WTC11 (cell line): ENCODE measurements at regions not wholly inside any gene's neighbourhood (a gene's known extent, or its start where the extent isn't known, plus 50 kb on each side); places are given as distances from the start of the nearest gene placed in this dataset.

Source experiments
- ATAC-seq: fragments of 200-7000 bp; cut with Tn5 transposase; 2 replicates; pipeline ENCODE4 v1.10.0; 2021; ENCODE audit warnings: mild to moderate bottlenecking, moderate library complexity
- CTCF ChIA-PET: fragments of 300-600 bp; sonication (Branson Sonifier 250); formaldehyde crosslinking; loops from one replicate; lab custom pipeline; 2021; ENCODE audit warnings: antibody characterized with exemption; lab: Charles Lee
- POLR2A ChIA-PET: fragments of 350-600 bp; sonication (Branson Sonifier 250); formaldehyde crosslinking; loops from one replicate; lab custom pipeline; 2021; ENCODE audit warnings: antibody characterized with exemption; lab: Charles Lee
- DNase-seq: peaks from one replicate; pipeline ENCODE4 v3.0.0; 2021; ENCODE audit warnings: low spot score
- H3K27ac Mint-ChIP-seq: 2 replicates; pipeline ENCODE4 v1.8.0; 2021; ENCODE audit warnings: mixed read lengths
- H3K27me3 Mint-ChIP-seq: 2 replicates; pipeline ENCODE4 v1.8.0; 2021; ENCODE audit warnings: low read depth, mild to moderate bottlenecking, moderate library complexity, mixed read lengths
- H3K36me3 Mint-ChIP-seq: 2 replicates; pipeline ENCODE4 v1.8.0; 2021; ENCODE audit warnings: mixed read lengths
- H3K4me1 Mint-ChIP-seq: 2 replicates; pipeline ENCODE4 v1.8.0; 2022; ENCODE audit warnings: mixed read lengths
- H3K4me3 Mint-ChIP-seq: 2 replicates; pipeline ENCODE4 v1.8.0; 2021; ENCODE audit warnings: mild to moderate bottlenecking, moderate library complexity, mixed read lengths
- H3K9me3 Mint-ChIP-seq: 2 replicates; pipeline ENCODE4 v1.8.0; 2021; ENCODE audit warnings: mixed read lengths
- CREB1 ChIP-seq: sonication (generic); formaldehyde crosslinking; IDR thresholded peaks from 2 replicates; pipeline ENCODE4 v1.8.0; 2023; ENCODE audit warnings: mild to moderate bottlenecking, missing genetic modification reagents
- ELF4 ChIP-seq: sonication (generic); formaldehyde crosslinking; IDR thresholded peaks from 2 replicates; pipeline ENCODE4 v1.8.1; 2022; ENCODE audit warnings: low read depth, mild to moderate bottlenecking, moderate library complexity, missing genetic modification reagents
- EMX1 ChIP-seq: fragments of 250-450 bp; sonication (Bioruptor Pico); IDR thresholded peaks from 2 replicates; pipeline ENCODE4 v1.8.0; 2021; ENCODE audit warnings: mild to moderate bottlenecking
- ESRRA ChIP-seq: sonication (generic); formaldehyde crosslinking; IDR thresholded peaks from 2 replicates; pipeline ENCODE4 v1.8.1; 2022; ENCODE audit warnings: mild to moderate bottlenecking, missing genetic modification reagents, borderline replicate concordance
- FOXP1 ChIP-seq: sonication (generic); formaldehyde crosslinking; IDR thresholded peaks from 2 replicates; pipeline ENCODE4 v1.8.0; 2022; ENCODE audit warnings: missing genetic modification reagents, mild to moderate bottlenecking, moderate library complexity, borderline replicate concordance
- HMGA2 ChIP-seq: fragments of 250-450 bp; sonication (Bioruptor Pico); IDR thresholded peaks from 2 replicates; pipeline ENCODE4 v1.4.0; 2021; ENCODE audit warnings: mild to moderate bottlenecking, moderate library complexity
- NFATC4 ChIP-seq: fragments of 250-450 bp; sonication (Bioruptor Pico); IDR thresholded peaks from 2 replicates; pipeline ENCODE4 v1.9.0; 2021; ENCODE audit warnings: mild to moderate bottlenecking
- NFYB ChIP-seq: sonication (generic); formaldehyde crosslinking; conservative IDR thresholded peaks from 2 replicates; pipeline ENCODE4 v1.8.0; 2022; ENCODE audit warnings: low read depth, missing genetic modification reagents
- RORB ChIP-seq: fragments of 250-450 bp; sonication (Bioruptor Pico); IDR thresholded peaks from 2 replicates; pipeline ENCODE4 v1.9.0; 2021; ENCODE audit warnings: mild to moderate bottlenecking
- SOX15 ChIP-seq: fragments of 250-450 bp; sonication (Bioruptor Pico); IDR thresholded peaks from 2 replicates; pipeline ENCODE4 v1.9.0; 2021; ENCODE audit warnings: mild to moderate bottlenecking
- SP1 ChIP-seq: sonication (generic); formaldehyde crosslinking; conservative IDR thresholded peaks from 2 replicates; pipeline ENCODE4 v1.8.1; 2022; ENCODE audit warnings: missing genetic modification reagents
- TF ChIP-seq, protein P1 (sequence below): fragments of 250-450 bp; sonication (Bioruptor Pico); IDR thresholded peaks from 2 replicates; pipeline ENCODE4 v1.9.0; 2021; ENCODE audit warnings: mild to moderate bottlenecking
- TF ChIP-seq, protein P2 (sequence below): fragments of 250-450 bp; sonication (Bioruptor Pico); IDR thresholded peaks from 2 replicates; pipeline ENCODE4 v1.9.0; 2021; ENCODE audit warnings: mild to moderate bottlenecking, borderline replicate concordance
- TF ChIP-seq, protein P3 (sequence below): sonication (generic); formaldehyde crosslinking; IDR thresholded peaks from 2 replicates; pipeline ENCODE4 v1.8.1; 2023; ENCODE audit warnings: mild to moderate bottlenecking, missing genetic modification reagents
- TF ChIP-seq, protein P4 (sequence below): sonication (generic); formaldehyde crosslinking; IDR thresholded peaks from 2 replicates; pipeline ENCODE4 v1.8.1; 2023; ENCODE audit warnings: mild to moderate bottlenecking, moderate library complexity, missing genetic modification reagents
- TF ChIP-seq, protein P5 (sequence below): fragments of 250-450 bp; sonication (Bioruptor Pico); conservative IDR thresholded peaks from 2 replicates; pipeline ENCODE4 v1.9.0; 2021; ENCODE audit warnings: mild to moderate bottlenecking
- TF ChIP-seq, protein P6 (sequence below): sonication (generic); formaldehyde crosslinking; conservative IDR thresholded peaks from 2 replicates; pipeline ENCODE4 v1.8.1; 2022; ENCODE audit warnings: mild to moderate bottlenecking, missing genetic modification reagents
- TF ChIP-seq, protein P7 (sequence below): fragments of 250-450 bp; sonication (Bioruptor Pico); IDR thresholded peaks from 2 replicates; pipeline ENCODE4 v1.8.0; 2021; ENCODE audit warnings: mild to moderate bottlenecking

DNA sequence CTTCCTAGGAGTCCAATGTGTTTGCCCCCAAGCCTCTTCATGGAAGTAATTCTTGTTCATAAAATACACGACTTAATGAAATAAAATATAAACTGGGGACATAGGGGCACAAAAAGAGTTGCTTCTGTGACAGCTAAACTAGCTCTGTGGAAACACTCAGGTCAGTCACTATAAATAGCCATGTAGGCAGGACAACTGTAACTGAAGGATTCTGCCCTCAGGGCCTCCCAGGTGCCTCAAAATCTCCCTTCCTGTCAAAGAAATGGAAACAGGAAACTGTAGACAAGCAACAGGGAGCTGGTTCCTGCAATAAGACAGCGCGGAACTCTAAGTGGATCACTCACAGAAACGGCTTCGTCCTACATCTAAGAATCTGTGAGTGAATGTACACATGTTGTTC, 178.1 kb upstream of the ZFHX3 start (continued):
- TF ChIP-seq, protein P1, sequence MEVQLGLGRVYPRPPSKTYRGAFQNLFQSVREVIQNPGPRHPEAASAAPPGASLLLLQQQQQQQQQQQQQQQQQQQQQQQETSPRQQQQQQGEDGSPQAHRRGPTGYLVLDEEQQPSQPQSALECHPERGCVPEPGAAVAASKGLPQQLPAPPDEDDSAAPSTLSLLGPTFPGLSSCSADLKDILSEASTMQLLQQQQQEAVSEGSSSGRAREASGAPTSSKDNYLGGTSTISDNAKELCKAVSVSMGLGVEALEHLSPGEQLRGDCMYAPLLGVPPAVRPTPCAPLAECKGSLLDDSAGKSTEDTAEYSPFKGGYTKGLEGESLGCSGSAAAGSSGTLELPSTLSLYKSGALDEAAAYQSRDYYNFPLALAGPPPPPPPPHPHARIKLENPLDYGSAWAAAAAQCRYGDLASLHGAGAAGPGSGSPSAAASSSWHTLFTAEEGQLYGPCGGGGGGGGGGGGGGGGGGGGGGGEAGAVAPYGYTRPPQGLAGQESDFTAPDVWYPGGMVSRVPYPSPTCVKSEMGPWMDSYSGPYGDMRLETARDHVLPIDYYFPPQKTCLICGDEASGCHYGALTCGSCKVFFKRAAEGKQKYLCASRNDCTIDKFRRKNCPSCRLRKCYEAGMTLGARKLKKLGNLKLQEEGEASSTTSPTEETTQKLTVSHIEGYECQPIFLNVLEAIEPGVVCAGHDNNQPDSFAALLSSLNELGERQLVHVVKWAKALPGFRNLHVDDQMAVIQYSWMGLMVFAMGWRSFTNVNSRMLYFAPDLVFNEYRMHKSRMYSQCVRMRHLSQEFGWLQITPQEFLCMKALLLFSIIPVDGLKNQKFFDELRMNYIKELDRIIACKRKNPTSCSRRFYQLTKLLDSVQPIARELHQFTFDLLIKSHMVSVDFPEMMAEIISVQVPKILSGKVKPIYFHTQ (CRISPR knock-in tag) = no peak
- TF ChIP-seq ELF4 (CRISPR knock-in tag) (no peak), NFATC4 (CRISPR knock-in tag) (no peak), ESRRA (CRISPR knock-in tag) (no peak), SOX15 (no peak), EMX1 (CRISPR knock-in tag) (no peak), NFYB (no peak)
- TF ChIP-seq, protein P2, sequence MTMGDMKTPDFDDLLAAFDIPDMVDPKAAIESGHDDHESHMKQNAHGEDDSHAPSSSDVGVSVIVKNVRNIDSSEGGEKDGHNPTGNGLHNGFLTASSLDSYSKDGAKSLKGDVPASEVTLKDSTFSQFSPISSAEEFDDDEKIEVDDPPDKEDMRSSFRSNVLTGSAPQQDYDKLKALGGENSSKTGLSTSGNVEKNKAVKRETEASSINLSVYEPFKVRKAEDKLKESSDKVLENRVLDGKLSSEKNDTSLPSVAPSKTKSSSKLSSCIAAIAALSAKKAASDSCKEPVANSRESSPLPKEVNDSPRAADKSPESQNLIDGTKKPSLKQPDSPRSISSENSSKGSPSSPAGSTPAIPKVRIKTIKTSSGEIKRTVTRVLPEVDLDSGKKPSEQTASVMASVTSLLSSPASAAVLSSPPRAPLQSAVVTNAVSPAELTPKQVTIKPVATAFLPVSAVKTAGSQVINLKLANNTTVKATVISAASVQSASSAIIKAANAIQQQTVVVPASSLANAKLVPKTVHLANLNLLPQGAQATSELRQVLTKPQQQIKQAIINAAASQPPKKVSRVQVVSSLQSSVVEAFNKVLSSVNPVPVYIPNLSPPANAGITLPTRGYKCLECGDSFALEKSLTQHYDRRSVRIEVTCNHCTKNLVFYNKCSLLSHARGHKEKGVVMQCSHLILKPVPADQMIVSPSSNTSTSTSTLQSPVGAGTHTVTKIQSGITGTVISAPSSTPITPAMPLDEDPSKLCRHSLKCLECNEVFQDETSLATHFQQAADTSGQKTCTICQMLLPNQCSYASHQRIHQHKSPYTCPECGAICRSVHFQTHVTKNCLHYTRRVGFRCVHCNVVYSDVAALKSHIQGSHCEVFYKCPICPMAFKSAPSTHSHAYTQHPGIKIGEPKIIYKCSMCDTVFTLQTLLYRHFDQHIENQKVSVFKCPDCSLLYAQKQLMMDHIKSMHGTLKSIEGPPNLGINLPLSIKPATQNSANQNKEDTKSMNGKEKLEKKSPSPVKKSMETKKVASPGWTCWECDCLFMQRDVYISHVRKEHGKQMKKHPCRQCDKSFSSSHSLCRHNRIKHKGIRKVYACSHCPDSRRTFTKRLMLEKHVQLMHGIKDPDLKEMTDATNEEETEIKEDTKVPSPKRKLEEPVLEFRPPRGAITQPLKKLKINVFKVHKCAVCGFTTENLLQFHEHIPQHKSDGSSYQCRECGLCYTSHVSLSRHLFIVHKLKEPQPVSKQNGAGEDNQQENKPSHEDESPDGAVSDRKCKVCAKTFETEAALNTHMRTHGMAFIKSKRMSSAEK (CRISPR knock-in tag) = no peak

DNA sequence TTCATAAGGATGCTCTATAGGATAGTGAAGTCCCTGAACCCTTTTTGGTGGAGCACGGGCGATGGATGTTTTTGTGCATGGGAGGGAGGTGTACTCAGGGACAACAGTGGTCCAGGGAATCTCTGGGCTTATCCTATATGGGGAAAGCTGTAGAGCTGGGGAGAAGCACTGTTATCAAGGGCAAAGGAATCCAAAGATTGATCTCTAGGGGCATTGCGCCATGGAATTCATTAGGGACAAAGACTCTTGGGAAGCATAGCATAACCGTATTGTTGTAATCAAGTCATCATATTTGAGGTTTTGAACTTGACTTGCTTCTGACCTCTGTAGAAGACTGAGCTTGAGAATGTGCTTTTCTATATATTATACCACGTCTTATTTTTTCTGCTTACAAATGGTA, 172.9 kb upstream of the ZFHX3 start:
- Mint-ChIP-seq H3K4me1 (0 out of 2 replicates have a peak, but pooled peaks cover 2% of the 10 kb centered on the region), H3K4me3 (no peak overlapping the region), H3K27ac (no peak overlapping the region), H3K9me3 (peaks cover 14% of the 10 kb centered on the region), H3K27me3 (peaks cover under 1% of the 10 kb centered on the region; the same call in 1 of the 2 replicates), H3K36me3 (peaks cover 10% of the 10 kb centered on the region)
- ChIA-PET POLR2A (no interaction called here), CTCF (no interaction called here)
- ATAC-seq (no peak), DNase-seq (no peak)
- no peak for TF ChIP-seq RORB (CRISPR knock-in tag)
- no peak for TF ChIP-seq EMX1 (CRISPR knock-in tag)
- TF ChIP-seq ELF4 (CRISPR knock-in tag) = no peak
- TF ChIP-seq SOX15 = no peak
- no peak for TF ChIP-seq SP1 (CRISPR knock-in tag)
- TF ChIP-seq, protein P3, sequence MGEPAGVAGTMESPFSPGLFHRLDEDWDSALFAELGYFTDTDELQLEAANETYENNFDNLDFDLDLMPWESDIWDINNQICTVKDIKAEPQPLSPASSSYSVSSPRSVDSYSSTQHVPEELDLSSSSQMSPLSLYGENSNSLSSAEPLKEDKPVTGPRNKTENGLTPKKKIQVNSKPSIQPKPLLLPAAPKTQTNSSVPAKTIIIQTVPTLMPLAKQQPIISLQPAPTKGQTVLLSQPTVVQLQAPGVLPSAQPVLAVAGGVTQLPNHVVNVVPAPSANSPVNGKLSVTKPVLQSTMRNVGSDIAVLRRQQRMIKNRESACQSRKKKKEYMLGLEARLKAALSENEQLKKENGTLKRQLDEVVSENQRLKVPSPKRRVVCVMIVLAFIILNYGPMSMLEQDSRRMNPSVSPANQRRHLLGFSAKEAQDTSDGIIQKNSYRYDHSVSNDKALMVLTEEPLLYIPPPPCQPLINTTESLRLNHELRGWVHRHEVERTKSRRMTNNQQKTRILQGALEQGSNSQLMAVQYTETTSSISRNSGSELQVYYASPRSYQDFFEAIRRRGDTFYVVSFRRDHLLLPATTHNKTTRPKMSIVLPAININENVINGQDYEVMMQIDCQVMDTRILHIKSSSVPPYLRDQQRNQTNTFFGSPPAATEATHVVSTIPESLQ (CRISPR knock-in tag) = no peak
- TF ChIP-seq, protein P4, sequence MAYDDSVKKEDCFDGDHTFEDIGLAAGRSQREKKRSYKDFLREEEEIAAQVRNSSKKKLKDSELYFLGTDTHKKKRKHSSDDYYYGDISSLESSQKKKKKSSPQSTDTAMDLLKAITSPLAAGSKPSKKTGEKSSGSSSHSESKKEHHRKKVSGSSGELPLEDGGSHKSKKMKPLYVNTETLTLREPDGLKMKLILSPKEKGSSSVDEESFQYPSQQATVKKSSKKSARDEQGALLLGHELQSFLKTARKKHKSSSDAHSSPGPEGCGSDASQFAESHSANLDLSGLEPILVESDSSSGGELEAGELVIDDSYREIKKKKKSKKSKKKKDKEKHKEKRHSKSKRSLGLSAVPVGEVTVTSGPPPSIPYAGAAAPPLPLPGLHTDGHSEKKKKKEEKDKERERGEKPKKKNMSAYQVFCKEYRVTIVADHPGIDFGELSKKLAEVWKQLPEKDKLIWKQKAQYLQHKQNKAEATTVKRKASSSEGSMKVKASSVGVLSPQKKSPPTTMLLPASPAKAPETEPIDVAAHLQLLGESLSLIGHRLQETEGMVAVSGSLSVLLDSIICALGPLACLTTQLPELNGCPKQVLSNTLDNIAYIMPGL = no peak
- TF ChIP-seq FOXP1 (CRISPR knock-in tag) = no peak
- TF ChIP-seq CREB1 (CRISPR knock-in tag) = no peak
- TF ChIP-seq, protein P5, sequence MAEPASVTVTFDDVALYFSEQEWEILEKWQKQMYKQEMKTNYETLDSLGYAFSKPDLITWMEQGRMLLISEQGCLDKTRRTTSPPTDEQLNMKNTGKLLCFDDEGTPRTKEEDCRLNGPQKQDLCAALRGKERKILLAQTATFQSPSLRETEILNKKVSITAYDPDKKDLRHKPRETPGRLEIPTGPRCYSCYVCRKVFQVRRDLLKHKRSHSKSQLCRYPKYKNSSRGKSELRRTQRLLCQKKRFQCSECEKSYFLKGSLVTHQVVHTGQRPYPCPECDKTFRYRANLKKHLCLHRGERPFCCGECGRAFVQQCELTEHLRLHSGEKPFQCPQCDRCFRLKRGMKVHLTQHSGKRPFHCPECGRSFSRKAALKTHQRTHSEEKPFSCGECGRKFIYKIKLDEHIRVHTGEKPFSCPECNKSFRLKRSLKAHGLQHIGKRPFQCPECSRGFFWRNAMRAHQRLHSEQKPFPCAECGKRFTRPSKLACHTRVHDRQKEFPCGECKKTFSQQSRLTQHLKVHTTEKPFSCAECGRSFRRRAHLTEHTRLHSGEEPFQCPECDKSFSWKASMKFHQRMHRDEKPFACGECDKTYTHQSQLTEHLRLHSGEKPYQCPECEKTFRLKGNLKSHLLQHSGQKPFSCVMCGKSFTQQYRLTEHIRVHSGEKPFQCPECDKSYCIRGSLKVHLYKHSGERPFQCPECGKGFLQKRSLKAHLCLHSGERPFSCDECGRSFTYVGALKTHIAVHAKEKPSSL (CRISPR knock-in tag) = no peak
- TF ChIP-seq, protein P6, sequence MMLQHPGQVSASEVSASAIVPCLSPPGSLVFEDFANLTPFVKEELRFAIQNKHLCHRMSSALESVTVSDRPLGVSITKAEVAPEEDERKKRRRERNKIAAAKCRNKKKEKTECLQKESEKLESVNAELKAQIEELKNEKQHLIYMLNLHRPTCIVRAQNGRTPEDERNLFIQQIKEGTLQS = no peak
- no peak for TF ChIP-seq HMGA2
- TF ChIP-seq, protein P7, sequence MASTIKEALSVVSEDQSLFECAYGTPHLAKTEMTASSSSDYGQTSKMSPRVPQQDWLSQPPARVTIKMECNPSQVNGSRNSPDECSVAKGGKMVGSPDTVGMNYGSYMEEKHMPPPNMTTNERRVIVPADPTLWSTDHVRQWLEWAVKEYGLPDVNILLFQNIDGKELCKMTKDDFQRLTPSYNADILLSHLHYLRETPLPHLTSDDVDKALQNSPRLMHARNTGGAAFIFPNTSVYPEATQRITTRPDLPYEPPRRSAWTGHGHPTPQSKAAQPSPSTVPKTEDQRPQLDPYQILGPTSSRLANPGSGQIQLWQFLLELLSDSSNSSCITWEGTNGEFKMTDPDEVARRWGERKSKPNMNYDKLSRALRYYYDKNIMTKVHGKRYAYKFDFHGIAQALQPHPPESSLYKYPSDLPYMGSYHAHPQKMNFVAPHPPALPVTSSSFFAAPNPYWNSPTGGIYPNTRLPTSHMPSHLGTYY (CRISPR knock-in tag) = no peak
